Activated CD4-positive, alpha-beta T cell treated with anti-CD3 and anti-CD28 coated beads, Interleukin-10, Interleukin-2, amounts not matched to agents 100 ng/mL and 50 ng/mL, durations not matched to agents 16 hours and 8 hours (primary cell): ENCODE measurements at regions not wholly inside any gene's neighbourhood (a gene's known extent, or its start where the extent isn't known, plus 50 kb on each side); places are given as distances from the start of the nearest gene placed in this dataset.
"Not testable (repeated sequence)": the region's sequence is repeated elsewhere in the genome, so short reads cannot be mapped to it uniquely, and the experiment has no call there.

ENCODE experiments used
- DNase-seq: peaks from one replicate; pipeline ENCODE4 v3.0.0-alpha.2; 2020

DNA sequence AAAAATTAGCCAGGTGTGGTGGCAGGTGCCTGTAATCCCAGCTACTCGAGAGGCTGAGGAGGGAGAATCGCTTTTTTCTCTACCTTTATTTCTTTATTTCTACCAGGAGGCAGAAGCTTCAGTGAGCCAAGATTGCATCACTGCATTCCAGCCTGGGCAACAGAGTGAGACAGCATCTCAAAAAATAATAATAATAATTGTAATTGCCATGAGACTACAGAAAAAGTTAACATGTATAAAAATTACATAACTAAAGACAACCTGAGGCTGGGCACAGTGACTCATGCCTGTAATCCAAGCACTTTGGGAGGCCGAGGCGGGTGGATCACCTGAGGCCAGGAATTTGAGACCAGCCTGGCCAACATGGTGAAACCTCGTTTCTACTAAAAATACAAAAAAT, 181.5 kb downstream of the WSCD1 start:
- DNase-seq: not testable (repeated sequence)

- no peak for DNase-seq
Observed at GRCh38 chr17:6249732-6250131, 179.6 kb downstream of the WSCD1 start.

DNA sequence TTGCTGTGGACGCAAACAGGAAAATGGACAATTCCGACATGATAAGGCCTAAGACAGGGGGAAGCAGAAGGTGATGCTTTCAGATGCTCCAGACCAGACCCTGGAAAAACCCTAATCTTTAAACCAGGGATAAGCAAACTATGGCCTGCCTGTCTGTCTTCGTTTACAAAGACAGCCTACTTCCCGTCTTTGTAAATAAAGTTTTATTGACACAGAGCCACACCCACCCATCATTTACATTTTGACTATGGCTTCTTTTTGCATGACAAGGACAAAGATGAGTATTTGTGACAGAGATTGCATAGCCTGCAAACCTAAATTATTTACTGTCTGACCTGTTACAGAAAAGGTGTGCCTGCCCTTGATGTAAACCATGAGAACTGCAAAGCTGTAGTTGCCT, 177.9 kb downstream of the WSCD1 start:
- no peak for DNase-seq

- DNase-seq: no peak
Observed at GRCh38 chr17:6245301-6246177, 175.4 kb downstream of the WSCD1 start.

DNA sequence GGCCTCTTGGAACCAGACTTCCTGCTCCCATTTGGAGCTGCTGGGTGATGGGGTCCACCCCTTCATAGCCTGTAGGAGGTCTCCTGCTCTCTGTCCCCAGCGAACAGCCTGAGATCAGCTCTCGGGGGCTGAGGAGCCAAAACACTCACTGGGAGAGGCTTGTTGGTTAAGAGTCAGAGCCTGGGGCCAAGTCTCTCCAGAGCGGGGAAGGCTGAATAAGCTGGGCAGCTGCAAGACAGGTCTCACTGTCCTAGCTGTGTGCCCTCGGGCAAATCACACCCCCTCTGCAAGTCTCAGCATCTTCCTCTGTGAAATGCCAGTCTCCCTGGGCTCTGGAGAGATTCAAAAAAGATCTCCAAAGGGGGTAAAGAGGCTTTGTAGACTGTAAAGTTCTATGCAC, 174.6 kb downstream of the WSCD1 start:
- DNase-seq: no peak

- DNase-seq: no peak
Observed at GRCh38 chr17:6244253-6244652, 174.1 kb downstream of the WSCD1 start.

GRCh38 chr17:6243186-6243585, 173.0 kb downstream of the WSCD1 start:
- no peak for DNase-seq

DNA sequence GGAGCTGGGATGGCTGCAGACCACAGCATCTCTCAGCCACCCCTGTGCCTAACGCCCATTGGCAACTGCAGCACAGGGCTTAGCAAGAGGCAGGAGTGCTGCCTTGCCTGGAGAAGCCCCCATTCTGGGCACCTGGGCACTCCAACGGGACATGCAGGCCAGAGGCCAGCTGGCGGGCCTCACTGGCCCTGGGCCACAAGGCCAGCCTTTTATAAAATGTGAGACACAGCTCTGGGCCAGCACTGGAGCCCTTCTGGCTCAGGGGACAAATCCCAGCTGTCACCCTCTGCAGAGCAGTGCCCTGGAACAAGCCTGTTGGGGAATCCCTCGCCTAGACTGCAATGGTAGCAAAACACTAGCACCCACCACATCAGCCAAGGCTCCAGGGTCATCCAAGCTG, 171.8 kb downstream of the WSCD1 start:
- DNase-seq: no peak

DNA sequence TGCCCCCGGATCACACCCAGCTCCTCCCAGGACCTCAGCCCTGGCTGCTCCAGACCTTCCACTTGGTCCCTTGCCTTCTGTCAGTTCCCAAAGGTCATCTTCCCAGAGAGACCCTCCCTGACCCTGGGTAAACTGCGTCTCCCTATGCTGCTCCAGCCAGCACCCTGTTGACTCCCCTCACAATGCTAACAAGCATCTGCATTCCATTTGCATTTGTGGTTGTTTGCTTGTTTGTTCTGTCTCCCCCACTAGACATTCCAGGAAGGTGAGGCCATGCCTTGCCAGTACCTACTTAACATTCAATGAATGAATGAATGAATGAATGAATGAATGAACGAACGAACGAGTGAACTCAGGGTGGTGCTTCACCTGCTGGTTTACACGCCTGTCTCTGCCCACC, 171.2 kb downstream of the WSCD1 start:
- no peak for DNase-seq

DNA sequence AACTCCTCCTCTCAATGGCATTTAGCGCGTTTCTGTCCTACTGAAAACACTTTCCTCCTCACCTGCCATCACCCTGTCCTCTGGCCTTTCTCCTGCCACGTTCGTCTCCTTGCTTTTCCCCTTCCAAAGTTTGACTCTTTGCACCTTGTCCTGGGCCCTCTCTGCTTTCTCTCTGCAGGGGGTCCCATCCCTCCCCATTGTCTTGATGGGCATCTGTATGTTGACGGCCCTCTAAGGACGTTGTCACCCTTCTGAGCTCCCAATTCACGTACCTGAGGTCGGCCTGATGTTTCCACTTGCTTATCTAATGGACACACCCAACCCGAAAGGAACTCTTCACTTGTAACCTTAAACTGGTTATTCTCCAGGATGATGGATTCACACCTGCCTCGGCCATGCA, 170.4 kb downstream of the WSCD1 start:
- DNase-seq: no peak

- no peak for DNase-seq
Observed at GRCh38 chr17:6240001-6240400, 169.8 kb downstream of the WSCD1 start.

DNA sequence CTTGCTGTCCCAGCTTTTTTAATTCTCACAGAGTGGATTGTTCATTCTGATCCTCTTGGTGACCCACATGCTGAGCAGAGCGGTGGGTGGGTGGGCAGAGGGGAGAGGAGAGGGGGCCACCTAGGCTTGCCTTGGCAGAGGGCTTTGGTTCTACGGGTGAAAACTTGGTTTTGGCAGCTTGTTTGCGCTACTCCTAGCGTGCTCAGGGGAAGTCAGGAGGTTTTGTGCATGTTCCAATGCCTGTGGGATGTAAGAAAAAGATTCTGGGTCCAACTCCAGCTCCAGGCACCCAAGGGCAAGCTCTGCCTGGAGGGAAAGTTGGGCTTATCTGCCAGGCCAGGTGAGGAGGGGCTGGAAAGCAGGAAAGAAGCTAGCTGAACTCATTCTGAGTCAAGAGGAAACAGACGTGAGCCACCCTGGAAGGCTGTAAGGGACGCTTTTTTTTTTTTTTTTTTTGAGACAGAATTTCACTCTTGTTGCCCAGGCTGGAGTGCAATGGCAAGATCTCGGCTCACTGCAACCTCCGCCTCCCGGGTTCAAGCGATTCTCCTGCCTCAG, 169.1 kb downstream of the WSCD1 start:
- DNase-seq: no peak

- no peak for DNase-seq
Observed at GRCh38 chr17:6233856-6234255, 163.7 kb downstream of the WSCD1 start.

DNA sequence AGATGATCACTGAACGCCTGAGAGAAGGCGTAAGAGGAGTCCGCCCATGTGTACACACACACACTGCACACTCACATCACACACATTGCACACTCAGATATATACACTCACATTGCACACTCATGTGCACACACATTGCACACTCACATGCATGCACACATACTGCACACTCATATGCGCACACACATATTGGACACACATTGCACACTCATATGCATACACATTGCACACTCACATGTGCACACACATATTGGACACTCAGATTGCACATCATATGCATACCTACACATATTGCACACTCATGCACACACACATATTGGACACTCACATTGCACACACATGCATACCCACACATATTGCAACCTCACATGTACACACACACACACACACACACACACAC, 163.2 kb downstream of the WSCD1 start:
- no peak for DNase-seq

DNA sequence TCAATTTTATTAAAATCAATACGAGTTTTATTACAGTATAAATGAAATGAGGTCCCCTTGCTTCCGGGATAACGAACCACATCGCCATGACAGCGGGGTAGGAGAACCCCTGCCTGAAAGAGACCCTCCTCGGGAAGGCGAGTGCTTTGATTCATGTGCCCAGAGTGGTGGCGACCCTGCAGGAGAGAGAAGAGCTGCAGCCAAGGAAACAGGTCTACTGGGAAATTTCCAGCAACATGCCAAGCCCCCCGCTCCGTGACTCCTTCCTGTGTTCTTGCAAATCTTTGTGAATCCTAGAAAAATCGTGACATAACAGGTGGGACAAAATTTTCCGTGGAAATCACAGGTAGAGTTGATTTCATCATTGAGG, 162.5 kb downstream of the WSCD1 start:
- no peak for DNase-seq

DNA sequence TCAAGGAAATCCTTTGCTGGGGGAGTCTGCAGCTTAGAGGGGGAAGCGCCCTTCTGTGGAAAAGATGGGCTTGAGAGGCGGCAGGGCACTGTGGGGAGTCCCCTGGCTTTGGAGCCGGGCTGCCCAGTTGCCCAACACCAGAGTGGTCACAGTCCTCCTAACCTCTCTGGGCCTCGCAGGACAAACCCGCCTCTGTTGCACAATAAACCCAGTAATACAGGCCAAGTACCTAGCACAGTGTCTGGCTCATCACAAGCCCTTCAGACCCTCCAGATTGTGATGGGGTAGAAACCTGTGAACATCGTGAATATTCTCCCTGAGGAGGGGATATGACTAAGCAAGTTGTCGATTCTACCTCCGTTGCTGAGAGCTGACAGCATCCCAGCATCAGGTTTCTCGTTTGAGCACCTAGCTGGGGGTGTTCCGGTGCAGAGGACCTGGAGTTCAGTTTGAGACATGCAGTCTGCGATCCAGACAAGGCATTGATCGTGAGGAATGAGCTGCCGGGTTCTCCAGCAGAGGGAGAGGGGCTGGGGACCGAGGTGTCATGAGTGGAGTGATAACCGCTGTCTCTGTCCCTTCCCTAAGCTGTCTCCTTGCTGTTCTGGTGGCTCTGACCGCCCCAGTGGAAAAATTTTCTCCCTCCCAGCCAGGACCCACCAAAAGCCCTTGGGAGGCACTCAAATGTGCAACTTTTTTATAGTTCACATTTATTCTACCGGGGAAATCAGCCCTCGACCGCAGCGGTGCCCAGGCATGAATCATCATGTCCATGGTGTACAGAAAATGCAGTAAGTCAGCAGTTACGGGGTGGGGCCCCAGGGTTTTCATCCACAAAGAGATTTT, 161.9 kb downstream of the WSCD1 start:
- DNase-seq: no peak

DNA sequence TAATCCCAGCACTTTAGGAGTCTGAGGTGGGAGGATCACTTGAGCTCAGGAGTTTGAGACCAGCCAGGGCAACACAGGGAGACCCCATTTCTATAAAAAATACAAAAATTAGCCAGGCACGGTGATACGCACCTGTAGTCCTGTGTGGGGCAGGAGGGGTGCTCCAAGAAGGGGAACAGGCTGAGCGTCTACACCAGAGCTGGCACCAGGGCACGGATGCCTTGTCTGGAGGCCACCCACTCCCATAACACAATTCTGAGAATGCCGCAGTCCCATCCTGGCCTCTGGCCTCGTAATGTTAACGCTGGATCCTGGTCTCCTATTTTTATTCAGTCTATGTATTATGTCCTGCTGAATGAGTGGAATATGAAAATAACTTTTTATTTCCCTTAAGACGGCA, 161.3 kb downstream of the WSCD1 start:
- DNase-seq: no peak

- no peak for DNase-seq
Observed at GRCh38 chr17:6218333-6218732, 148.2 kb downstream of the WSCD1 start.

DNA sequence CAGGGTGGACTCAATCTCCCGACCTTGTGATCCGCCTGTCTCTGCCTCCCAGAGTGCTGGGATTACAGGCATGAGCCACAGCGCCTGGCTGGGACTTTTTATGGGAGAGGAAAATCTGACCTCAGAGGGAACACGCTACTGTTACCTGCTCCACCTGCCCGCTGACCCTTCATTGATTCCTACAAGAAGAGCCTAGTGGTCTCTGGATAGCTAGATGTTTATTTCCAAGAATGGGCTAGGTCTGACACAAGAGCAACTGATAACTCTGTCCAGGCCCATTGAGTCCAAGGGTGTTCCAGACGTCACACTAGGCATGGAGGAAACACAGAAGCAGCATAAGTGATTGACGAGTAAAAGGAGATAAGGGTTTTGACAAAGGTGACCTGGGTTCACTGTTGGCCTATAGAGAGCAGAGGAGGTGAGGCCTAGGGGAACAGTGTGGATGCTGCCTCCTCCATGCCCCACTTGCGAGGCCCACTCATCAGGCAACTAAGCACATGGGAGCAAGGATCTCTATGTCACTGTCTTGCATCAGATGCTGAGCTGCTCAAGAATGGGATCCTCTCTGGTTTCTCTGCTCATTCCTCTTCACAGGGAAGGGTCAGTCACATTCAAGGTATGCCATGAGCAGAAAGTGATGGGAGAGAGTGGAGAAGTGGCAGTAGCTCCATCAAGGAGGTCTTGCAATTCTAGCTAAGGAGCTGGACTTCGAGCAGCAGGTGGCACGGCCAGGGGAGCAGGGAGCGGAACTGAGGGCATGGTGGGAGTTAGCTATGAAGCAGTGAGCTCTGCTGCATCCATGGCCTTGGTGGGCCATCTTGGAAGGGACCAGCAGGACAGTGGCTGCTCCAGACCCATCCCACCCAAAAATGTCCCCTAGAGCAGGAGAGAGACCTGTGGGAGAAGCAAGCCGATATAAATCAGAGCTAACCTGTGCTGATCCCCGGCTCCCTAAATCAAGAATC, 145.2 kb downstream of the WSCD1 start:
- no peak for DNase-seq

DNA sequence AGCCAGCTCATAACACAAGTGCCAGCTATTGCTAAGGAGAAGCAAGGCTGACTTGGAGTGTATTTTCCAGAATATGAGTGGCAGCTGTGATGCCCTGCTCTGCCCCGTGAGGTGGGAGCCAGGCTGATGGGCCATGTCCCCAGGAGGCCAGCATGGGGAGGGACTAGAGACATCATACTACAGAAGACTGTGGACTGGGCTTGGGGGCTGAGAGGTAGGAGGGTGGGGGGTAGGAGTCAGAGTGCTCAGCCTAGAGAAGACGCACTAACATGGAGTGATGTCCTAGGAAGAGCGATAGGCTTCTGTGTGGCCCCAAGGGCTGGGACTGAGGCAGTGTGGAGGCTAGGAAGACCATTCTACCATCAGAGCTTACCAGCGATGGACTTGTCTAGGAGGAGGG, 143.7 kb downstream of the WSCD1 start:
- no peak for DNase-seq

GRCh38 chr17:6212766-6213165, 142.6 kb downstream of the WSCD1 start:
- no peak for DNase-seq

DNA sequence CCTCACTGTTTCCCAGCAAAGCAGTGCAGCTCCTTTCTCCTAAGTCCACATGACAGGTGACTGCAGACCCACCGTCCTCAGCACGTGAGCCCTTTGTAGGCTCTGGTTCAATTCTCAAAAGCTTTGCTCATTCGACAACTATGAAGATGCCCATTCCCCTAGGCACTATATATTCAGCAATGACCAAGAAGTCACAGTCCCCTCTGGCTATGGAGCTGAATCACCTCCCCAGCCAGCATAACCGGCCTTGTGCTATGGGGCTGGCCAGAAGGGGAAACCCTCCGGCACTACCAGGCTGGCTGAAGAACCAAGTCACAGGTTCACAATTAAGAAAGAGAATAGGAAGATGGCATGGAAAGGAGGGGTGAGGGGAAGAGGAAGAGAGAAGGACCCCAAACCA, 139.7 kb downstream of the WSCD1 start:
- DNase-seq: no peak
